ENCODE measurements at regions not wholly inside any gene's neighbourhood (a gene's known extent, or its start where the extent isn't known, plus 50 kb on each side); places are given as distances from the start of the nearest gene placed in this dataset.

- no peaks in the 10 kb centered on the region for H3F3A ChIP-seq (ENCODE audit: insufficient read depth, low read length)
- no peaks in the 10 kb centered on the region for H3K79me2 ChIP-seq (ENCODE audit: insufficient read depth, low read length)
- H3K4me3 ChIP-seq (ENCODE audit: low read depth, low read length, poor library complexity, severe bottlenecking): no peak overlapping the region
- H3K9me3 ChIP-seq (ENCODE audit: low read length): no peaks in the 10 kb centered on the region
- no peak overlapping the region for H3K4me2 ChIP-seq (ENCODE audit: low read length)
- no peaks in the 10 kb centered on the region for H3K4me1 ChIP-seq (ENCODE audit: insufficient read depth, low read length, severe bottlenecking)
- TF ChIP-seq EZH2 (IDR thresholded peaks at IDR 0.05; ENCODE audit: borderline replicate concordance, low read length) (no peak), CTCF (IDR thresholded peaks at IDR 0.05; ENCODE audit: low read length) (no peak)
- no peaks in the 10 kb centered on the region for H3K9me2 ChIP-seq (ENCODE audit: low read depth, low read length)
- no peaks in the 10 kb centered on the region for H3K36me3 ChIP-seq (ENCODE audit: insufficient read depth, low read length)
- no peak overlapping the region for H2AFZ ChIP-seq (ENCODE audit: low read length)
- no peaks in the 10 kb centered on the region for H3K27me3 ChIP-seq (ENCODE audit: insufficient read depth, low read length)
- no peaks in the 10 kb centered on the region for H4K20me1 ChIP-seq (ENCODE audit: insufficient read depth, low read length)
- no peak overlapping the region for H3K9ac ChIP-seq (ENCODE audit: low read length)
- H3K27ac ChIP-seq (ENCODE audit: low read depth, low read length, poor library complexity, severe bottlenecking): no peak overlapping the region
Observed at GRCh38 chr14:82837611-82838140, 1304.0 kb upstream of the SEL1L start.

- Histone ChIP-seq H3K4me3 (ENCODE audit: low read depth, low read length, poor library complexity, severe bottlenecking) (no peak overlapping the region), H4K20me1 (ENCODE audit: insufficient read depth, low read length) (no peaks in the 10 kb centered on the region), H3K27me3 (ENCODE audit: insufficient read depth, low read length) (no peaks in the 10 kb centered on the region), H3K9ac (ENCODE audit: low read length) (no peak overlapping the region), H3K9me2 (ENCODE audit: low read depth, low read length) (no peaks in the 10 kb centered on the region), H3K27ac (ENCODE audit: low read depth, low read length, poor library complexity, severe bottlenecking) (no peak overlapping the region), H3K36me3 (ENCODE audit: insufficient read depth, low read length) (no peaks in the 10 kb centered on the region), H3K4me1 (ENCODE audit: insufficient read depth, low read length, severe bottlenecking) (no peaks in the 10 kb centered on the region), H3F3A (ENCODE audit: insufficient read depth, low read length) (no peaks in the 10 kb centered on the region), H3K79me2 (ENCODE audit: insufficient read depth, low read length) (no peaks in the 10 kb centered on the region), H3K4me2 (ENCODE audit: low read length) (no peak overlapping the region), H2AFZ (ENCODE audit: low read length) (no peak overlapping the region), H3K9me3 (ENCODE audit: low read length) (no peaks in the 10 kb centered on the region)
- TF ChIP-seq EZH2 (IDR thresholded peaks at IDR 0.05; ENCODE audit: borderline replicate concordance, low read length) (no peak), CTCF (IDR thresholded peaks at IDR 0.05; ENCODE audit: low read length) (no peak)
Observed at GRCh38 chr14:82850576-82850975, 1316.9 kb upstream of the SEL1L start.

- Histone ChIP-seq H4K20me1 (ENCODE audit: insufficient read depth, low read length) (no peaks in the 10 kb centered on the region), H3K9me3 (ENCODE audit: low read length) (no peaks in the 10 kb centered on the region), H2AFZ (ENCODE audit: low read length) (no peak overlapping the region), H3K9ac (ENCODE audit: low read length) (no peak overlapping the region), H3K36me3 (ENCODE audit: insufficient read depth, low read length) (no peaks in the 10 kb centered on the region), H3K4me2 (ENCODE audit: low read length) (no peak overlapping the region), H3K4me1 (ENCODE audit: insufficient read depth, low read length, severe bottlenecking) (no peaks in the 10 kb centered on the region), H3K27me3 (ENCODE audit: insufficient read depth, low read length) (no peaks in the 10 kb centered on the region), H3K4me3 (ENCODE audit: low read depth, low read length, poor library complexity, severe bottlenecking) (no peak overlapping the region), H3K9me2 (ENCODE audit: low read depth, low read length) (no peaks in the 10 kb centered on the region), H3F3A (ENCODE audit: insufficient read depth, low read length) (no peaks in the 10 kb centered on the region), H3K79me2 (ENCODE audit: insufficient read depth, low read length) (no peaks in the 10 kb centered on the region), H3K27ac (ENCODE audit: low read depth, low read length, poor library complexity, severe bottlenecking) (no peak overlapping the region)
- no peak for TF ChIP-seq CTCF (IDR thresholded peaks at IDR 0.05; ENCODE audit: low read length)
- no peak for TF ChIP-seq EZH2 (IDR thresholded peaks at IDR 0.05; ENCODE audit: borderline replicate concordance, low read length)
Observed at GRCh38 chr14:82854131-82854530, 1320.5 kb upstream of the SEL1L start.
